ENCODE measurements at regions not wholly inside any gene's neighbourhood (a gene's known extent, or its start where the extent isn't known, plus 50 kb on each side); places are given as distances from the start of the nearest gene placed in this dataset.

GRCh38 chr5:45098483-45098882 is 289.7 kb downstream of the MRPS30 start:
- TF ChIP-seq CTCF (IDR thresholded peaks at IDR 0.05; ENCODE audit: insufficient read depth, low read length, poor library complexity, severe bottlenecking) = no peak
- Histone ChIP-seq H3K27me3 (replicated peaks; ENCODE audit: control insufficient read depth, insufficient read depth, low read length) (no peaks in the 10 kb centered on the region), H3K4me3 (replicated peaks; ENCODE audit: low read depth, low read length) (no peak overlapping the region), H3K36me3 (ENCODE audit: control insufficient read depth, insufficient read depth, low read length) (no peaks in the 10 kb centered on the region)
- no peak for DNase-seq (ENCODE audit: extremely low read depth, insufficient read length)

GRCh38 chr5:45101146-45101545 is 292.4 kb downstream of the MRPS30 start:
- no peaks in the 10 kb centered on the region for H3K36me3 ChIP-seq (ENCODE audit: control insufficient read depth, insufficient read depth, low read length)
- no peak overlapping the region for H3K4me3 ChIP-seq (replicated peaks; ENCODE audit: low read depth, low read length)
- H3K27me3 ChIP-seq (replicated peaks; ENCODE audit: control insufficient read depth, insufficient read depth, low read length) = no peaks in the 10 kb centered on the region
- no peak for TF ChIP-seq CTCF (IDR thresholded peaks at IDR 0.05; ENCODE audit: insufficient read depth, low read length, poor library complexity, severe bottlenecking)
- no peak for DNase-seq (ENCODE audit: extremely low read depth, insufficient read length)

- no peak overlapping the region for H3K4me3 ChIP-seq (replicated peaks; ENCODE audit: low read depth, low read length)
- DNase-seq (ENCODE audit: extremely low read depth, insufficient read length) = no peak
- no peaks in the 10 kb centered on the region for H3K36me3 ChIP-seq (ENCODE audit: control insufficient read depth, insufficient read depth, low read length)
- TF ChIP-seq CTCF (IDR thresholded peaks at IDR 0.05; ENCODE audit: insufficient read depth, low read length, poor library complexity, severe bottlenecking) = no peak
- no peaks in the 10 kb centered on the region for H3K27me3 ChIP-seq (replicated peaks; ENCODE audit: control insufficient read depth, insufficient read depth, low read length)
These were observed 296.8 kb downstream of the MRPS30 start for GRCh38 chr5:45105491-45105994.

- DNase-seq (ENCODE audit: extremely low read depth, insufficient read length) = no peak
- Histone ChIP-seq H3K36me3 (ENCODE audit: control insufficient read depth, insufficient read depth, low read length) (no peaks in the 10 kb centered on the region), H3K4me3 (replicated peaks; ENCODE audit: low read depth, low read length) (no peak overlapping the region), H3K27me3 (replicated peaks; ENCODE audit: control insufficient read depth, insufficient read depth, low read length) (no peaks in the 10 kb centered on the region)
- TF ChIP-seq CTCF (IDR thresholded peaks at IDR 0.05; ENCODE audit: insufficient read depth, low read length, poor library complexity, severe bottlenecking) = no peak
These were observed 300.3 kb downstream of the MRPS30 start for GRCh38 chr5:45109062-45109461.

GRCh38 chr5:45109636-45110035 is 300.9 kb downstream of the MRPS30 start:
- H3K36me3 ChIP-seq (ENCODE audit: control insufficient read depth, insufficient read depth, low read length) = no peaks in the 10 kb centered on the region
- no peak overlapping the region for H3K4me3 ChIP-seq (replicated peaks; ENCODE audit: low read depth, low read length)
- no peak for DNase-seq (ENCODE audit: extremely low read depth, insufficient read length)
- no peak for TF ChIP-seq CTCF (IDR thresholded peaks at IDR 0.05; ENCODE audit: insufficient read depth, low read length, poor library complexity, severe bottlenecking)
- no peaks in the 10 kb centered on the region for H3K27me3 ChIP-seq (replicated peaks; ENCODE audit: control insufficient read depth, insufficient read depth, low read length)

- no peak for DNase-seq (ENCODE audit: extremely low read depth, insufficient read length)
- TF ChIP-seq CTCF (IDR thresholded peaks at IDR 0.05; ENCODE audit: insufficient read depth, low read length, poor library complexity, severe bottlenecking) = no peak
- Histone ChIP-seq H3K36me3 (ENCODE audit: control insufficient read depth, insufficient read depth, low read length) (no peaks in the 10 kb centered on the region), H3K27me3 (replicated peaks; ENCODE audit: control insufficient read depth, insufficient read depth, low read length) (no peaks in the 10 kb centered on the region), H3K4me3 (replicated peaks; ENCODE audit: low read depth, low read length) (no peak overlapping the region)
These were observed 301.7 kb downstream of the MRPS30 start for GRCh38 chr5:45110399-45110798.
